Vagina (tissue), 2 donors: ENCODE measurements at regions not wholly inside any gene's neighbourhood (a gene's known extent, or its start where the extent isn't known, plus 50 kb on each side); places are given as distances from the start of the nearest gene placed in this dataset.

Experiments used
- CTCF ChIP-seq, 3 experiments: fragments of 450-650 bp in 2 of 3; fragments of 200-600 bp in 1 of 3; sonication (generic) in 1 of 3; IDR thresholded peaks; one replicate each; pipeline ENCODE4 v1.5.1; 2017 to 2019; ENCODE audit warnings: antibody characterized with exemption in 3 of 3, mild to moderate bottlenecking in 2 of 3, moderate library complexity in 2 of 3
- POLR2A ChIP-seq, 2 donors: fragments of 450-650 bp; IDR thresholded peaks; one replicate each; pipeline ENCODE4 v1.6.1; 2017; ENCODE audit warnings: antibody characterized with exemption in 2 of 2, mild to moderate bottlenecking in 2 of 2, moderate library complexity in 2 of 2
- POLR2AphosphoS5 ChIP-seq, 2 donors: sonication (generic); formaldehyde crosslinking; IDR thresholded peaks; one replicate each; pipeline ENCODE4 v1.9.0; 2017; ENCODE audit warnings: antibody characterized with exemption in 2 of 2, mild to moderate bottlenecking in 2 of 2, low read depth in 1 of 2; ENCODE audit not compliant: insufficient read depth in 1 of 2

- TF ChIP-seq CTCF (IDR thresholded peaks at IDR 0.05) (no peak), POLR2AphosphoS5 (IDR thresholded peaks at IDR 0.05; ENCODE audit: insufficient read depth in 1 of 2, low read depth in 1 of 2) (no peak), POLR2A (IDR thresholded peaks at IDR 0.05) (no peak)
These were observed 1272.0 kb upstream of the ACO1 start for GRCh38 chr9:31112491-31112890.
